ENCODE measurements at regions not wholly inside any gene's neighbourhood (a gene's known extent, or its start where the extent isn't known, plus 50 kb on each side); places are given as distances from the start of the nearest gene placed in this dataset.

DNA sequence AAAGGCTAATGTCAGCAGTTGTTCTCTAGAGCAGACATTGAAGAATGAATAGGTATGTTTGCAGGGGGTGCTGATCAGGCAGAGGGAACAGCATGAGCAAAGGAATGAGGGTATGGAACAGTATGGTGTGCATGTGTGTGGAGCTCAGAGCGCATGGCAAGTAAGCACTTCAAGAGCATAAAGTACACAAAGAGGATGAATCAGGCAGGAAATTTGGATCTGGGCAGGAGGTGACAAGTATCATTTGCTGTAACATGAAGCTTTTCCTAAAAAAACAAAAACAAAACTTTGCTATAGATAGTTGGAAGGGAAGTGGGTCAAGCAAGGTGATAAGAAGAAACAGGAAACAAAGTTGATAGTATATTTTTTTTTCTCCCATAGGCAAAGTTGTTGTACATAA is 746.8 kb downstream of the HDGFL1 start:
- in situ Hi-C loops (cut with MboI; ENCODE audit: low sequenced_read_pairs): no loop called here
- H2BK15ac ChIP-seq (ENCODE audit: low read depth, low read length): no peak overlapping the region

More for the DNA sequence above, 746.8 kb downstream of the HDGFL1 start:
- ChIA-PET CTCF (interaction anchor here (0.6 kb wide), 1 partner anchor 966 kb away, joined by 3 read pairs; no protein-coding TSS in a partner anchor), POLR2A (ENCODE audit: unreplicated experiment) (no interaction called here)
- Histone ChIP-seq H3K14ac (replicated peaks; ENCODE audit: low read depth, low read length) (0 out of 2 replicates have a peak overlapping the region, but pooled peaks have one; percentile 66), H3K4me3 (ENCODE audit: insufficient read depth, low read depth, low read length) (no peak overlapping the region), H3K56ac (ENCODE audit: extremely low read depth, insufficient read depth, low read length) (no peak overlapping the region), H3K23ac (ENCODE audit: low read depth, low read length) (no peak overlapping the region), H3K27ac (ENCODE audit: insufficient read depth, low read length) (no peak overlapping the region), H2BK120ac (ENCODE audit: low read depth, low read length) (no peak overlapping the region), H2BK20ac (ENCODE audit: low read depth, low read length) (no peak overlapping the region), H4K20me1 (ENCODE audit: insufficient read depth, low read length) (no peaks in the 10 kb centered on the region), H3K79me1 (ENCODE audit: low read depth in 1 of 2, low read length in 2 of 2) (no peaks in the 10 kb centered on the region), H3K36me3 (ENCODE audit: control insufficient read depth, insufficient read depth, low read length) (no peaks in the 10 kb centered on the region), H4K5ac (ENCODE audit: low read depth, low read length) (no peak overlapping the region), H3K4me1 (ENCODE audit: control insufficient read depth, insufficient read depth, low read length) (no peaks in the 10 kb centered on the region), H3K9ac (ENCODE audit: low read depth, low read length) (no peak overlapping the region), H3K4me2 (ENCODE audit: low read depth, low read length) (no peak overlapping the region), H2BK5ac (ENCODE audit: low read depth, low read length, poor library complexity, severe bottlenecking) (no peak overlapping the region), H4K91ac (ENCODE audit: insufficient read depth, low read depth, low read length) (no peak overlapping the region), H2AFZ (replicated peaks; ENCODE audit: low read length, poor library complexity) (no peak overlapping the region), H3K18ac (ENCODE audit: low read depth, low read length) (no peak overlapping the region), H4K8ac (ENCODE audit: low read depth in 2 of 2, low read length in 2 of 2) (peak overlapping the region in 1 of 2 experiments; percentile 29; a peak in 1 of 4 replicates), H2AK9ac (replicated peaks; ENCODE audit: low read depth, low read length, poor library complexity) (no peak overlapping the region), H3K4ac (ENCODE audit: low read depth, low read length) (no peak overlapping the region), H3K9me1 (ENCODE audit: insufficient read depth, low read length) (no peaks in the 10 kb centered on the region; the same call in 1 of the 2 replicates), H3K27me3 (ENCODE audit: control insufficient read depth, insufficient read depth, low read length) (no peaks in the 10 kb centered on the region), H2AK5ac (ENCODE audit: low read depth, low read length) (no peak overlapping the region), H3K9me3 (ENCODE audit: control insufficient read depth, insufficient read depth, low read length) (no peaks in the 10 kb centered on the region)
- intact Hi-C loops (cut with micrococcal nuclease): no loop called here
- peak; percentile 64 for ATAC-seq (ENCODE audit: low read depth)
- no peak for TF ChIP-seq RAD21 (IDR thresholded peaks at IDR 0.05; ENCODE audit: low read length)
- TF ChIP-seq SMC3 (IDR thresholded peaks at IDR 0.05; ENCODE audit: low read depth, low read length): no peak
- no peak for TF ChIP-seq BHLHE40 (IDR thresholded peaks at IDR 0.05; ENCODE audit: low read depth, low read length)
- TF ChIP-seq MAZ (IDR thresholded peaks at IDR 0.05; ENCODE audit: borderline replicate concordance, low read depth, low read length): no peak
- no peak for TF ChIP-seq RCOR1 (IDR thresholded peaks at IDR 0.05; ENCODE audit: insufficient replicate concordance, low read length)
- TF ChIP-seq, protein P1, sequence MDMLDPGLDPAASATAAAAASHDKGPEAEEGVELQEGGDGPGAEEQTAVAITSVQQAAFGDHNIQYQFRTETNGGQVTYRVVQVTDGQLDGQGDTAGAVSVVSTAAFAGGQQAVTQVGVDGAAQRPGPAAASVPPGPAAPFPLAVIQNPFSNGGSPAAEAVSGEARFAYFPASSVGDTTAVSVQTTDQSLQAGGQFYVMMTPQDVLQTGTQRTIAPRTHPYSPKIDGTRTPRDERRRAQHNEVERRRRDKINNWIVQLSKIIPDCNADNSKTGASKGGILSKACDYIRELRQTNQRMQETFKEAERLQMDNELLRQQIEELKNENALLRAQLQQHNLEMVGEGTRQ (IDR thresholded peaks at IDR 0.05; ENCODE audit: low read depth, low read length): no peak
- TF ChIP-seq, protein P2, sequence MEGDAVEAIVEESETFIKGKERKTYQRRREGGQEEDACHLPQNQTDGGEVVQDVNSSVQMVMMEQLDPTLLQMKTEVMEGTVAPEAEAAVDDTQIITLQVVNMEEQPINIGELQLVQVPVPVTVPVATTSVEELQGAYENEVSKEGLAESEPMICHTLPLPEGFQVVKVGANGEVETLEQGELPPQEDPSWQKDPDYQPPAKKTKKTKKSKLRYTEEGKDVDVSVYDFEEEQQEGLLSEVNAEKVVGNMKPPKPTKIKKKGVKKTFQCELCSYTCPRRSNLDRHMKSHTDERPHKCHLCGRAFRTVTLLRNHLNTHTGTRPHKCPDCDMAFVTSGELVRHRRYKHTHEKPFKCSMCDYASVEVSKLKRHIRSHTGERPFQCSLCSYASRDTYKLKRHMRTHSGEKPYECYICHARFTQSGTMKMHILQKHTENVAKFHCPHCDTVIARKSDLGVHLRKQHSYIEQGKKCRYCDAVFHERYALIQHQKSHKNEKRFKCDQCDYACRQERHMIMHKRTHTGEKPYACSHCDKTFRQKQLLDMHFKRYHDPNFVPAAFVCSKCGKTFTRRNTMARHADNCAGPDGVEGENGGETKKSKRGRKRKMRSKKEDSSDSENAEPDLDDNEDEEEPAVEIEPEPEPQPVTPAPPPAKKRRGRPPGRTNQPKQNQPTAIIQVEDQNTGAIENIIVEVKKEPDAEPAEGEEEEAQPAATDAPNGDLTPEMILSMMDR (conservative IDR thresholded peaks at IDR 0.05; ENCODE audit: low read depth, low read length): no peak
- TF ChIP-seq, protein P3, sequence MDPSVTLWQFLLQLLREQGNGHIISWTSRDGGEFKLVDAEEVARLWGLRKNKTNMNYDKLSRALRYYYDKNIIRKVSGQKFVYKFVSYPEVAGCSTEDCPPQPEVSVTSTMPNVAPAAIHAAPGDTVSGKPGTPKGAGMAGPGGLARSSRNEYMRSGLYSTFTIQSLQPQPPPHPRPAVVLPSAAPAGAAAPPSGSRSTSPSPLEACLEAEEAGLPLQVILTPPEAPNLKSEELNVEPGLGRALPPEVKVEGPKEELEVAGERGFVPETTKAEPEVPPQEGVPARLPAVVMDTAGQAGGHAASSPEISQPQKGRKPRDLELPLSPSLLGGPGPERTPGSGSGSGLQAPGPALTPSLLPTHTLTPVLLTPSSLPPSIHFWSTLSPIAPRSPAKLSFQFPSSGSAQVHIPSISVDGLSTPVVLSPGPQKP (IDR thresholded peaks at IDR 0.05; ENCODE audit: borderline replicate concordance, low read depth, low read length): no peak
- TF ChIP-seq CEBPB (IDR thresholded peaks at IDR 0.05; ENCODE audit: low read depth, low read length): no peak
- TF ChIP-seq CHD1 (IDR thresholded peaks at IDR 0.05; ENCODE audit: low read depth, low read length): no peak
- no peak for TF ChIP-seq MAFK (IDR thresholded peaks at IDR 0.05; ENCODE audit: low read depth, low read length)
- TF ChIP-seq NFE2L2 (IDR thresholded peaks at IDR 0.05; ENCODE audit: low read depth, low read length): no peak
- no peak for TF ChIP-seq RFX5 (IDR thresholded peaks at IDR 0.05; ENCODE audit: low read depth, low read length)
- TF ChIP-seq FOS (IDR thresholded peaks at IDR 0.05; ENCODE audit: low read depth, low read length): no peak
- TF ChIP-seq POLR2A (IDR thresholded peaks at IDR 0.05; ENCODE audit: low read depth, low read length): no peak
- no peak for TF ChIP-seq MXI1 (IDR thresholded peaks at IDR 0.05; ENCODE audit: borderline replicate concordance, low read depth, low read length)
- DNase-seq: peak; percentile 35
- WGBS, 2 experiments (ENCODE audit: extremely low coverage in 2 of 2, insufficient read length in 1 of 2): 60% methylated on average over 1 of the region's 1 CpG; no CpG with 5 or more reads in 1 of the 2 experiments
- no TSS peak for BruUV-seq (replicated peaks)
- dilution Hi-C loops (cut with HindIII; ENCODE audit: low sequenced_read_pairs, unreplicated experiment): no loop called here
